Motor neuron (in vitro differentiated cells): ENCODE measurements at regions not wholly inside any gene's neighbourhood (a gene's known extent, or its start where the extent isn't known, plus 50 kb on each side); places are given as distances from the start of the nearest gene placed in this dataset.

Experiments used
- ATAC-seq, 8 experiments: fragments of 200-7000 bp; cut with Tn5 transposase; replicated peaks in 6 of 8; 2 replicates each; pipeline ENCODE4 v1.8.0; 2021; ENCODE audit warnings: mild to moderate bottlenecking in 8 of 8, moderate library complexity in 8 of 8
- H3K27ac ChIP-seq, 2 donors: fragments of 250-450 bp; sonication (Bioruptor Pico); 2 replicates each; pipeline ENCODE4 v1.9.0; 2021; ENCODE audit warnings: antibody characterized with exemption in 2 of 2, mild to moderate bottlenecking in 2 of 2, moderate library complexity in 1 of 2
- H3K4me1 ChIP-seq, 2 donors: fragments of 250-450 bp; sonication (Bioruptor Pico); replicated peaks in 1 of 2; 2 replicates each; pipeline ENCODE4 v1.6.1; 2021; ENCODE audit warnings: antibody characterized with exemption in 2 of 2, mild to moderate bottlenecking in 2 of 2, moderate library complexity in 1 of 2
- H3K4me3 ChIP-seq, 5 donors: fragments of 250-450 bp; sonication (Bioruptor Pico); 2 replicates each; pipeline ENCODE4 v1.9.0; 2021; ENCODE audit warnings: antibody characterized with exemption in 5 of 5, mild to moderate bottlenecking in 5 of 5, moderate library complexity in 4 of 5
- WGBS, 10 experiments: fragments of 450-650 bp; shearing (Covaris generic); methylation state at CpG; one replicate each; pipeline ENCODE4 v1.0.0; 2022; 5-methylcytosine and 5-hydroxymethylcytosine counted together
- in situ Hi-C, 9 experiments: fragments of 400-800 bp; cut with MboI; loops; one replicate each; pipeline ENCODE4 v1.15.0; 2021; ENCODE audit warnings: low sequenced_read_pairs in 9 of 9, low pct_unique_long_range_greater_than_20kb in 2 of 9; ENCODE audit not compliant: unreplicated experiment in 9 of 9

DNA sequence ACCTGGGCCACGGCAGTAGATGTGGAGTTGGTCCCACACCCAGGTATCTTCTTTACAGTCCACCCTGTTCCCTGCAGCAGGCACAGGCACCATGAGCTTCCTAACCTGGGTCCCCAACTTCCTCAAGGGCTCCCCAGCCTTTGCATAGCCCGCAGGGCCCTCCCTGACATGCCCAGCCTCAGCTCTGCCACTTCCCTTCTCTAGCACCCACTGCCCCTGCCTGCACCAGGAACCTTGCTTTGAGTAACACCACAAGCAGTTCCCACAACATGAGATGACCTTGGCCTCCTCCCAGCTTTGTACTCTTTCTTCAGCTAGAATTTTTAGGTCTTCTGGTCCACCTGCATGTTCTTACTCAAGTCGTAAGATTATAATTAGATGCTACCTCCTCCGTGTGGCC lies 92.2 kb upstream of the ZPBP start:
- in situ Hi-C loops = loop anchor here in 1 of 9 experiments (25.0 kb wide), 1 partner anchor 952 kb away; no protein-coding TSS in a partner anchor
- Histone ChIP-seq H3K4me1 (peaks cover 0 to 5% of the 10 kb centered on the region in 2 donors), H3K27ac (no peak overlapping the region), H3K4me3 (no peak overlapping the region)
- WGBS, 10 experiments = 0 to 100% (median 82%) methylated on average over 1 to 4 of the region's 4 CpGs
- no peak for ATAC-seq

DNA sequence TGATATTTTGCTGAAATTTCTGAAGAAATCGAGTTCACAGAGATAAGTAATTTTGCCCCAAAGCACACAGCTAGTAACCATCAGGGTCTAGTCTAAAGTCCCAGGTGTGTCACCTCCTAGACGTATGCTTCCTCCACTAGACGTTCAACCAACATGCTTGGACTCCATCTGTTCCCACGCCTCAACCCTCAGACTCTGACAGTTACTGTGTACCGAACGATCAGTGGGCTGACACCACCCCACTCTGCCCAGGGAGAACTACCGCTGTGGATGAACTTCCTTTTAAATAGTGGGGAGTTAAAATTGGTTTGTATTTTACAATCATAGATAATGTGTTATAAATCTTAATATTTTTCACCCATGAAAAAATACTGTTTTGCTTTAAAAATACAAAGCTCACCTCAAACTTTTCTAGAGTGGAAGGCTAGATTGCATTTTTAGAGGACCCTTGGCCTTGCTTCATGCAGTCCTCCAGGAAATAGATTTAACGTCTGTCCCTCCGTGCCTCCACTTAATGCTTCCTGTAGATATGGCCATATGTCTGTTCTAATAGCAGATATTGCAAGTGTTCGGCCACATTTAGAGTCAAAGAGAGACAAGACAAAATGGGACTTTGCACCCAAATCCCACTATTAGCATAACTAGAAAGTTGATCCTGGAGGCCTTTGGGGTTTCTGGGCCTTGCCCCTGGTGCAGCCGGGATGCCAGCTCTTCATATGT lies 91.4 kb upstream of the ZPBP start:
- no peak overlapping the region for H3K27ac ChIP-seq
- peaks cover 0 to 10% of the 10 kb centered on the region in 2 donors for H3K4me1 ChIP-seq
- 29 to 100% (median 67%) methylated on average over 1 to 9 of the region's 11 CpGs; no CpG with 5 or more reads in 1 of the 10 experiments for WGBS, 10 experiments
- ATAC-seq = no peak
- in situ Hi-C loops = loop anchor here in 1 of 9 experiments (25.0 kb wide), 1 partner anchor 953 kb away; no protein-coding TSS in a partner anchor
- H3K4me3 ChIP-seq = no peak overlapping the region

DNA sequence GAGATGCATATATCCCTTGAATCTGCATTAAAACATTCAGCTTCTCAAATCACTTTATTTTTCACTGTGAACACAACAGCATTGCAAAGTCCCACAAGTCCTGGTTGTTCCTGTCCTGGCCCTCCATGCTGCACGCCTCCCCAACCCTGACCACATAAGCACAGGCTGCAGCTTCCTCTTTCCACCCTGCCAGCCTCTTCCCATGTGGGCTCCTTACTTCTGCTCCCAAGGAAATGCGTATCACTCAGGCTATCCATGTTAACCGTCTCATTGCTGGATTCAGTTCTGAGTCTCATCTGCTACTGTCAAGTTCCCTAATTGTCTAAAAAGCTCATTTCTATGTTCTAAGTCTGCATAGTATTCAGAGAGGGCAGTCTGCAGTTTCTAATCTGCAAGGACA lies 89.7 kb upstream of the ZPBP start:
- no peak for ATAC-seq
- in situ Hi-C loops = loop anchor here in 1 of 9 experiments (25.0 kb wide), 1 partner anchor 955 kb away; no protein-coding TSS in a partner anchor
- peaks cover 0 to 11% of the 10 kb centered on the region in 2 donors for H3K4me1 ChIP-seq
- WGBS, 10 experiments = 0 to 81% (median 50%) methylated on average over 1 to 3 of the region's 3 CpGs; no CpG with 5 or more reads in 3 of the 10 experiments
- no peak overlapping the region for H3K27ac ChIP-seq
- H3K4me3 ChIP-seq = no peak overlapping the region

DNA sequence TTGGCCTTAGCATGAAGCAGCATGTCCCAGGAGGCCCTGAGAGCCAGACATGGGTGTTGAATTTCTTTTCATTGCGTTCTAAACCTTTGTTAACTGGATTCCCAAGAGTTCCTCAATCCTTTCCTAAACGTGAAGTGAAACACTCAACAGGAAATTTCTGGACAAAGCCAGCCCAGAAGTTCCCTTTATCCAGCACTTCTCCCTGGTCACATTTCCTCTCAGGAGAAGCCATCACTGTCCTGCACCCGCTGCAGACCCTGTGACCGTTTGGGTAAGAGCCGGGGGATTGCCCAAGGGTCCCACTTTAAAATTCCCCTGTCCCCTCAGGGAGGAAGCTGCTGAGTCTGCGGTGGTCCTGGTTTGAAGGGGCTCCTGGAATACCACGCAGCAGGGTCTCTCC lies 88.0 kb upstream of the ZPBP start:
- Histone ChIP-seq H3K4me3 (no peak overlapping the region), H3K27ac (no peak overlapping the region), H3K4me1 (peaks cover 0 to 11% of the 10 kb centered on the region in 2 donors)
- WGBS, 10 experiments = 0 to 100% (median 84%) methylated on average over 1 to 5 of the region's 7 CpGs; no CpG with 5 or more reads in 2 of the 10 experiments
- ATAC-seq = no peak
- in situ Hi-C loops = loop anchor here in 1 of 9 experiments (25.0 kb wide), 1 partner anchor 956 kb away; no protein-coding TSS in a partner anchor

DNA sequence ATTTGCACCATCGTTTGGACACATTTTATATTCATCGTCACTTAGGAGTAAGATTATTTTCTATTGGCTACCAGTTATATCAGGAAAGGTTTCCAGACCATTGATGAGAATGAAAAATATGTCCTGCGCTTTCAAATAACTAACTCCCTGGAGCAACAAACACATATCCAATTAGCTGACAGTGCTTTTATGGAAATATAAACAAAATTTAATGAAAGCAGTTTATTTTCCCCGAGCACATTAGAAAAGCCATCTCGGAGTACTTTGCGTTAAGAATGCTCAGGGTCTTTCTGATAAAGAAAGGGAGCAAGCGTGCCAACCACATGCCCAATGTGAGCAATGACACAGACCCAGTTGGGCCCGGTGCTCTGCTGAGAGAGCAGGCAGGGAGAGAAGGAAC lies 85.1 kb upstream of the ZPBP start:
- Histone ChIP-seq H3K27ac (no peak overlapping the region), H3K4me3 (no peak overlapping the region), H3K4me1 (peaks cover 0 to 11% of the 10 kb centered on the region in 2 donors)
- in situ Hi-C loops = loop anchor here in 1 of 9 experiments (25.0 kb wide), 1 partner anchor 959 kb away; no protein-coding TSS in a partner anchor
- 19 to 100% (median 79%) methylated on average over 1 to 8 of the region's 8 CpGs for WGBS, 10 experiments
- no peak for ATAC-seq

GRCh38 chr7:50174948-50175347 lies 81.9 kb upstream of the ZPBP start:
- H3K27ac ChIP-seq = no peak overlapping the region
- 13 to 100% (median 100%) methylated on average over 1 of the region's 1 CpG; no CpG with 5 or more reads in 5 of the 10 experiments for WGBS, 10 experiments
- no peak for ATAC-seq
- in situ Hi-C loops = loop anchor here in 2 of 9 experiments (25.0 kb wide), 2 partner anchors 237 to 962 kb away; no protein-coding TSS in a partner anchor
- H3K4me1 ChIP-seq = peaks cover 0 to 3% of the 10 kb centered on the region in 2 donors
- no peak overlapping the region for H3K4me3 ChIP-seq

GRCh38 chr7:50166997-50167965 lies 74.2 kb upstream of the ZPBP start:
- in situ Hi-C loops = loop anchor here in 1 of 9 experiments (25.0 kb wide), 1 partner anchor 245 kb away; no protein-coding TSS in a partner anchor
- ATAC-seq = no peak
- H3K4me3 ChIP-seq = no peak overlapping the region
- no peaks in the 10 kb centered on the region for H3K4me1 ChIP-seq
- WGBS, 10 experiments = 8 to 92% (median 79%) methylated on average over 1 to 11 of the region's 13 CpGs; no CpG with 5 or more reads in 3 of the 10 experiments
- no peak overlapping the region for H3K27ac ChIP-seq

DNA sequence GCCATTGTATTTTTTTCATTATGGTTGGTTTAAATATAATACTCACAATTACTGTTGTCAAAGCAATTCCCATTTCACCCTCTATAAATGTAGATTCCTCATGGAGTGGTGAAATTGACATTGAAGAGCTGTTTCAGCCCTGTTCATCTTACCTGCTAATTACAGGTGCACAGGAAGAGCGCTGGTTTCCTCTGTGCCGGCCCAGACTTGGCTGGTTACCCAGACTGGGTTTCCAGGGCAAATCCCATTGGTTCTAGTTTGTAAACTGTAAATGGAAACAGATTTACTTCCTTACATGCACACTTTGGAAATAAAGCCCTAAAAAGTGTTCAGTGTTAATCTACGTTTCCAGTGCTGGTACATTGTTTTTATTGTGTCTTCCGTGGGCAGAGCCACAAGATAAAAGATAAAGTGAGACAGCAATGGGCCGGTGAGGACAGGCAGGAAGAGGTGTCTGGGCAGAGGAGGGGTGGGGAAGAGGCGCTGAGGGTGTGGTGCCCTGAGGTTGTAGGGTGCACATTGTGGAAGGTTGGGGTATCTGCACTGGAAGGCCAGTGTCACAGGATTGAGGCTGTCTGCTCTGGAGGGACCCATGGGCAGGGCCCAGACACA lies 71.6 kb upstream of the ZPBP start:
- no peak overlapping the region for H3K27ac ChIP-seq
- WGBS, 10 experiments = 0 to 100% (median 80%) methylated on average over 1 to 5 of the region's 6 CpGs; no CpG with 5 or more reads in 1 of the 10 experiments
- H3K4me1 ChIP-seq = no peaks in the 10 kb centered on the region
- ATAC-seq = no peak
- in situ Hi-C loops = loop anchor here in 1 of 9 experiments (25.0 kb wide), 1 partner anchor 248 kb away; no protein-coding TSS in a partner anchor
- H3K4me3 ChIP-seq = no peak overlapping the region

- Histone ChIP-seq H3K27ac (no peak overlapping the region), H3K4me1 (no peaks in the 10 kb centered on the region), H3K4me3 (no peak overlapping the region)
- in situ Hi-C loops = loop anchor here in 1 of 9 experiments (25.0 kb wide), 1 partner anchor 252 kb away; no protein-coding TSS in a partner anchor
- no peak for ATAC-seq
- 0 to 100% (median 90%) methylated on average over 1 to 4 of the region's 4 CpGs; no CpG with 5 or more reads in 3 of the 10 experiments for WGBS, 10 experiments
Observed at GRCh38 chr7:50160206-50160605, 67.2 kb upstream of the ZPBP start.

GRCh38 chr7:50159154-50159553 lies 66.1 kb upstream of the ZPBP start:
- ATAC-seq = no peak
- 30 to 100% (median 92%) methylated on average over 1 to 13 of the region's 25 CpGs; no CpG with 5 or more reads in 3 of the 10 experiments for WGBS, 10 experiments
- in situ Hi-C loops = loop anchor here in 1 of 9 experiments (25.0 kb wide), 1 partner anchor 253 kb away; no protein-coding TSS in a partner anchor

GRCh38 chr7:50156706-50157105 lies 63.7 kb upstream of the ZPBP start:
- WGBS, 10 experiments = 14 to 100% (median 79%) methylated on average over 2 to 5 of the region's 5 CpGs; no CpG with 5 or more reads in 2 of the 10 experiments
- in situ Hi-C loops = loop anchor here in 1 of 9 experiments (25.0 kb wide), 1 partner anchor 256 kb away; no protein-coding TSS in a partner anchor
- H3K4me3 ChIP-seq = no peak overlapping the region

More at GRCh38 chr7:50159154-50159553, 66.1 kb upstream of the ZPBP start:
- Histone ChIP-seq H3K4me3 (no peak overlapping the region), H3K27ac (no peak overlapping the region), H3K4me1 (no peaks in the 10 kb centered on the region)

GRCh38 chr7:50156163-50156562 lies 63.1 kb upstream of the ZPBP start:
- no peak for ATAC-seq
- 0 to 80% (median 65%) methylated on average over 1 to 4 of the region's 4 CpGs; no CpG with 5 or more reads in 3 of the 10 experiments for WGBS, 10 experiments
- H3K4me3 ChIP-seq = no peak overlapping the region
- no peaks in the 10 kb centered on the region for H3K4me1 ChIP-seq
- H3K27ac ChIP-seq = no peak overlapping the region
- in situ Hi-C loops = loop anchor here in 1 of 9 experiments (25.0 kb wide), 1 partner anchor 256 kb away; no protein-coding TSS in a partner anchor

More at GRCh38 chr7:50156706-50157105, 63.7 kb upstream of the ZPBP start:
- no peak overlapping the region for H3K27ac ChIP-seq
- no peak for ATAC-seq
- H3K4me1 ChIP-seq = no peaks in the 10 kb centered on the region
